ENCODE measurements at regions not wholly inside any gene's neighbourhood (a gene's known extent, or its start where the extent isn't known, plus 50 kb on each side); places are given as distances from the start of the nearest gene placed in this dataset.

GRCh38 chr4:120227554-120227953 is 160.9 kb upstream of the MAD2L1 start (continued):
- no peak for TF ChIP-seq REST (IDR thresholded peaks at IDR 0.05; ENCODE audit: unreplicated experiment)
- no peak for TF ChIP-seq ZNF331 (CRISPR knock-in tag; IDR thresholded peaks at IDR 0.05; ENCODE audit: low read depth)

DNA sequence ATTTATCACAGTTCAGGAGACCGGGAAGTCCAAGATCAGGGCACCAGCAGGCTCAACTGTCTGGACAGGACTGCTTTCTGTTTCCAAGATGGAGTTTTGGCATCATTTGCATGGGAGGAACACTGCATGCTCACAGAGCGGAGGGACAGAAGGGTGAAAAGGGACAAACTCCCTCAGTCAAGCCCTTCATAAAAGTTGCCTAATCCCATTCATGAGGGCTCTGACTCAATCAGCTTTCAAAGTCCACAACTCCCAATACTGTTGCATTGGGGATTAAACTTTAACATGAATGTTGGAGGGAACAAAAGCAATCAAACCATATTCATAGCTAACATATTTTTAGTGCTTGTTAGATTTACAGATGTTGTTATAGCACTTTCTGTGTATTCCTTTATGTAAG is 158.9 kb upstream of the MAD2L1 start:
- H3K9me2 ChIP-seq (ENCODE audit: insufficient read depth), result no peaks in the 10 kb centered on the region
- no peaks in the 10 kb centered on the region for H3K4me1 ChIP-seq (ENCODE audit: insufficient read depth)
- H3K27me3 Mint-ChIP-seq (ENCODE audit: insufficient read depth, low read depth, poor library complexity), result peaks cover 2% of the 10 kb centered on the region
- H3K27ac Mint-ChIP-seq, result no peak overlapping the region
- no peak overlapping the region for H2AFZ ChIP-seq
- H3F3A ChIP-seq (replicated peaks; ENCODE audit: low read depth), result no peaks in the 10 kb centered on the region
- no peak overlapping the region for H3K4me3 ChIP-seq
- TF ChIP-seq, protein P1, sequence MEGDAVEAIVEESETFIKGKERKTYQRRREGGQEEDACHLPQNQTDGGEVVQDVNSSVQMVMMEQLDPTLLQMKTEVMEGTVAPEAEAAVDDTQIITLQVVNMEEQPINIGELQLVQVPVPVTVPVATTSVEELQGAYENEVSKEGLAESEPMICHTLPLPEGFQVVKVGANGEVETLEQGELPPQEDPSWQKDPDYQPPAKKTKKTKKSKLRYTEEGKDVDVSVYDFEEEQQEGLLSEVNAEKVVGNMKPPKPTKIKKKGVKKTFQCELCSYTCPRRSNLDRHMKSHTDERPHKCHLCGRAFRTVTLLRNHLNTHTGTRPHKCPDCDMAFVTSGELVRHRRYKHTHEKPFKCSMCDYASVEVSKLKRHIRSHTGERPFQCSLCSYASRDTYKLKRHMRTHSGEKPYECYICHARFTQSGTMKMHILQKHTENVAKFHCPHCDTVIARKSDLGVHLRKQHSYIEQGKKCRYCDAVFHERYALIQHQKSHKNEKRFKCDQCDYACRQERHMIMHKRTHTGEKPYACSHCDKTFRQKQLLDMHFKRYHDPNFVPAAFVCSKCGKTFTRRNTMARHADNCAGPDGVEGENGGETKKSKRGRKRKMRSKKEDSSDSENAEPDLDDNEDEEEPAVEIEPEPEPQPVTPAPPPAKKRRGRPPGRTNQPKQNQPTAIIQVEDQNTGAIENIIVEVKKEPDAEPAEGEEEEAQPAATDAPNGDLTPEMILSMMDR (conservative IDR thresholded peaks at IDR 0.05; ENCODE audit: low read depth in 2 of 2), result no peak
- TF ChIP-seq, protein P2, sequence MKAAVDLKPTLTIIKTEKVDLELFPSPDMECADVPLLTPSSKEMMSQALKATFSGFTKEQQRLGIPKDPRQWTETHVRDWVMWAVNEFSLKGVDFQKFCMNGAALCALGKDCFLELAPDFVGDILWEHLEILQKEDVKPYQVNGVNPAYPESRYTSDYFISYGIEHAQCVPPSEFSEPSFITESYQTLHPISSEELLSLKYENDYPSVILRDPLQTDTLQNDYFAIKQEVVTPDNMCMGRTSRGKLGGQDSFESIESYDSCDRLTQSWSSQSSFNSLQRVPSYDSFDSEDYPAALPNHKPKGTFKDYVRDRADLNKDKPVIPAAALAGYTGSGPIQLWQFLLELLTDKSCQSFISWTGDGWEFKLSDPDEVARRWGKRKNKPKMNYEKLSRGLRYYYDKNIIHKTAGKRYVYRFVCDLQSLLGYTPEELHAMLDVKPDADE (IDR thresholded peaks at IDR 0.05), result no peak
- TF ChIP-seq EZH2 (IDR thresholded peaks at IDR 0.05; ENCODE audit: low read depth, unreplicated experiment) (no peak), POLR2AphosphoS5 (IDR thresholded peaks at IDR 0.05; ENCODE audit: low read depth) (no peak), NANOG (IDR thresholded peaks at IDR 0.05; ENCODE audit: borderline replicate concordance) (no peak), EZH2phosphoT487 (IDR thresholded peaks at IDR 0.05; ENCODE audit: unreplicated experiment) (no peak), ZNF114 (CRISPR knock-in tag; IDR thresholded peaks at IDR 0.05) (no peak)
- no peaks in the 10 kb centered on the region for H3K36me3 Mint-ChIP-seq (ENCODE audit: low read depth)
- no peak overlapping the region for H3K4me3 Mint-ChIP-seq
- no peaks in the 10 kb centered on the region for H4K20me1 ChIP-seq (replicated peaks; ENCODE audit: insufficient read depth)
- no peaks in the 10 kb centered on the region for H3K27me3 ChIP-seq (ENCODE audit: insufficient read depth)
- DNase-seq (ENCODE audit: low spot score) (no peak), ATAC-seq (no peak)
- no peaks in the 10 kb centered on the region for H3K9me3 Mint-ChIP-seq
- H3K4me2 ChIP-seq, result no peak overlapping the region
- no peak overlapping the region for H3K27ac ChIP-seq (ENCODE audit: low read depth)
- H3K36me3 ChIP-seq (ENCODE audit: insufficient read depth), result no peaks in the 10 kb centered on the region
- H3K79me2 ChIP-seq (replicated peaks; ENCODE audit: insufficient read depth), result no peaks in the 10 kb centered on the region
- no peaks in the 10 kb centered on the region for H3K4me1 Mint-ChIP-seq
